ENCODE measurements at regions not wholly inside any gene's neighbourhood (a gene's known extent, or its start where the extent isn't known, plus 50 kb on each side); places are given as distances from the start of the nearest gene placed in this dataset.
"Not testable (repeated sequence)": the region's sequence is repeated elsewhere in the genome, so short reads cannot be mapped to it uniquely, and the experiment has no call there.

DNA sequence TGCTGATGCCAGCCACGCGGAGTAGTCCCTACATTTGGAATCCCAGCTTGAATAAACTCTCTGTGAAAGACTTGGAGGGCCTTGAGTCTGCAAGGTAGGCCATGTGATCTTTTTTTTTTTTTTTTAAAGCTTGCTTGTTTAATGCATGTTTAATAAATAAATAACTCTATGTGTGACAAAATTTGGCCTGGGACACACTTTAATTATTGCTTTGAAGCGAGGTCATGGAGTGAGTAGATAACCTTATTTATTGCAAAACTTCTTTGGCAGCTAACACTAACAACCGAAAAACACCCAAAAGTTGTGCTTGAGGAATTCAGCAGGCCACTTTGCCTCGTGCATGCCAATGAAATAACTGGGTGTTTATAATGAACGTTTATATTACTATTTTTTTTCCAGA lies 382.2 kb downstream of the FLRT2 start:
- DNase-seq: no peak

- DNase-seq: no peak
These were observed 381.1 kb downstream of the FLRT2 start for GRCh38 chr14:85911044-85911443.

DNA sequence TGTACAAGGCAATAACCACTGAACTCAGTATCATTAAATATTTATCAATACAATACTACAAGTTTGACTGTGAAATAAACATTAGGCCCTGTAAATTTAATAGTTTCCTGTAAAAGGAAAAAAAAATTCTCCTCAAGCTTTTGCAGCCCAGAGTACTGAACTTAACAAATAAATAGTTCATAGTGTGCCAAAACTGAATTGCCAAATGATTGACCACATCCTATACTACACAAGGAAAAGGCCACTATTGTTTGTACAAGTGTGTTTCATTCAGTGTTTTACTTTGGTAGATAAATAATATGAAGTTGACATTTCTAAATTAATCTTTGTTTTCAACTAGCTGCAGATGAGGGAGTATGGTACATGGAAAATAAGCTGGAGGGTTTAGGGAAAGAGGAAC lies 379.6 kb downstream of the FLRT2 start:
- DNase-seq: no peak

DNA sequence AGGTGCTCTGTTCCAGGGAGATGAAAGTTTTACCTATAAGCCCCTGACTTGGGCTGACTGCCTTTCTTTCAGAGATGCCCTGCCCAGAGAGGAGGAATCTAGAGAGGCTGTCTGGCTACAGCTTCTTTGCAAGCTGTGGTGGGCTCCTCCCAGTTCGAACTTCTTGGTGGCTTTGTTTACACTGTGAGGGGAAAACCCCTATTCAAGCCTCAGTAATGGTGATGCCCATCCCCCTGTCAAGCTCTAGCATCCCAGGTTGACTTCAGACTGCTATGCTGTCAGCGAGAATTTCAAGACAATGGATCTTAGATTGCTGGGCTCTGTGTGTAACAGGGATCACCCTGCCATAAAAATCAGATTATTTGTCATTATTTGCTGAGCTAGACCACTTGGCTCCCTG lies 377.6 kb downstream of the FLRT2 start:
- DNase-seq: no peak

- no peak for DNase-seq
These were observed 367.9 kb downstream of the FLRT2 start for GRCh38 chr14:85897808-85898207.

- DNase-seq: no peak
These were observed 365.7 kb downstream of the FLRT2 start for GRCh38 chr14:85895603-85896002.

GRCh38 chr14:85892251-85892650 lies 362.3 kb downstream of the FLRT2 start:
- DNase-seq: no peak

GRCh38 chr14:85883966-85884365 lies 354.0 kb downstream of the FLRT2 start:
- no peak for DNase-seq

- no peak for DNase-seq
These were observed 353.2 kb downstream of the FLRT2 start for GRCh38 chr14:85883101-85883500.

- DNase-seq: no peak
These were observed 352.0 kb downstream of the FLRT2 start for GRCh38 chr14:85881935-85882334.

DNA sequence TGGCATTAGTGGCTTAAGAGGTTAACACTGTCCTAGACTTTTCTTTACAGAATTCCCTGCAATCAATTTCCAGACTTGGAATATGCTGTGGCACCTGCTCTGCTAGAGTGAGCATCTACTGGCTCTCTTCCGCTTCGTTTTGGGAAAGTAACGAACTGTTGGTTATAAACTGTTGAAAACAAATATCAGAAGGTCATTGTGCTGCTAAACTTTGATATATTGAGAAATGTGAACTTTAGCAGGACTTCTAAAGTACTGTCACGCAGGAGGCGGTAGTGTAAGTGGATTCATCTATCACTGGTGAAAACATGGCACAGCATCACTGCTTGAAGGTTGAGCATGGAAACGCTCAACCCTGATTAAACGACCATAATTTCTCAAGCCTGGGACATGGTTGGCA lies 348.9 kb downstream of the FLRT2 start:
- DNase-seq: no peak

GRCh38 chr14:85873006-85873405 lies 343.1 kb downstream of the FLRT2 start:
- DNase-seq: no peak

DNA sequence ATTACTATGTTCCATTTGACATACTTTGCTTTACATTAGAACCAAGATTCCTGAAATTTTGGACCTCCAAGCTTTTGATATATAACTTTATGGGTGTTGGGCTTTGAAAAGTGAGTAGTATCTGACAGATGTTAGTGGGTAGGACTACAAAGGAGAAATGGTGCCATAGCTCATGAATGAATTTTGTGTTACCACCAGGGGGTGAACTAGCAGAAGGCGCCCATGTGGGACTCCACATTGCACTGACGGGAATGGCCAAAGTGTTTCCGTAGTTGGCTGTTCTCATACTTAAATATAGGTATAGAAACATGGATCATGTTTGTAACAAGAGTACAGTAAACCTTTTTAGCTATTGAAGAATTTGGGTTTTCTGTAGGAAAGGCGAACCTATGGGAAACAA lies 337.5 kb downstream of the FLRT2 start:
- DNase-seq: peak; percentile 2

DNA sequence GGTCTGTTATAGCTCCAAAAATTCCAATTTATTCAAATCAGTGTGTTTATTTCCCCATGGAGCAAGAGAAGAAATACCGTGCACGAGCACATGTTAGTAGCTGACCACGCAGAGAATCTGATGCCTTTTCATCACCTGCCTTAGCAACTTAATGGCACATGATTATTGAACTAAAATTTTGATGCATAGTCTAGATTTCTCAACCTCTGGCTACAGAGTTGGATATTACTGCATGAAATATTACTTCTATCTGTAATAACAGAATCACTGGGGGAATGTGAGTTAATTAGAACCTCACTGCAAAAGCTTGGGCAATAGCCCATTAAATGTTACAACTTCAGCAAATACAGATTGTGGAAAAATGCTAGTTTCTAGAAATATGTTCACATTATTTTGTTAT lies 335.8 kb downstream of the FLRT2 start:
- no peak for DNase-seq

GRCh38 chr14:85858634-85859033 lies 328.7 kb downstream of the FLRT2 start:
- no peak for DNase-seq

- DNase-seq: no peak
These were observed 326.5 kb downstream of the FLRT2 start for GRCh38 chr14:85856430-85856829.

DNA sequence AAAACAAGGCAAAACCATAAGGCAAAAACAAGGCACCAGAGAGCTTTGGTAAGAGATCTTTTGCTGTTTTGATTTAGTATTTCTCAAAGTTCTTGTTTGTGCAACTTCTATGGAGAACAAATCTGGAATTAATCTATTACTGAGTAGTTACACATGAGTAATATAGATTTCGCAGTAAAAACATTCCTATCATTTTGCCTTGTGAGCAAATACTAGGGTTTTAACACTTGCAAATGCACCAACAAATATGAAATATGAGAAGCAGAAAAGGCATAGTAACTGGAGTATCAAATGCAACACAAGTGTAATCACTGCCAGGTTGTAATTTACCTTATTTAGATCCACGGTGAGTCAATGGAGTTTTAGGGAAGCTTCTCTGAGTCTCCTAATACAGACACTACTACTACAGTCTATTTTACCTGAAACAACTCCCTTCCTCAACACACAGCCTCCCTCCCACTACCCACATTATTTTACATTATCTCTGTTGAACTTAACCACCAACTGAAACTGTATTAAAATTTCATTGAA lies 324.1 kb downstream of the FLRT2 start:
- no peak for DNase-seq

DNA sequence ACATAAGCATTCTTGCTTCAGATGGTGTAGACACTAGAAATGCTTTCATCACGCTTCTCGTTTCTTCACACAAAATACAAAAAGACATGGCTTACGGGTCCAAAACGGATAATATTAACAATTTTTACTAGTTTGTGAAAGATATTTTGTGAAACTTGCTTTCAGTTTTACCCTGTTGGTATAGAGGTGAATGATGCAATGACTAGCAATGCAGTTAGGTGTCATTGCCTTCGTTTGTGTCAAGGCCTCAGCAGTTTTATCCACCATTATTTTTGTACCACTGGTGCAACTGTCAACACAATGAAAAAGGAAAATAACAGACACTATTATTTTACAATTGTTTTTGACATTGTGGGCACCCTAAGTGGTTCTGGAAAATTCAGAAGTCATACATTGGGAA lies 323.0 kb downstream of the FLRT2 start:
- DNase-seq: no peak

DNA sequence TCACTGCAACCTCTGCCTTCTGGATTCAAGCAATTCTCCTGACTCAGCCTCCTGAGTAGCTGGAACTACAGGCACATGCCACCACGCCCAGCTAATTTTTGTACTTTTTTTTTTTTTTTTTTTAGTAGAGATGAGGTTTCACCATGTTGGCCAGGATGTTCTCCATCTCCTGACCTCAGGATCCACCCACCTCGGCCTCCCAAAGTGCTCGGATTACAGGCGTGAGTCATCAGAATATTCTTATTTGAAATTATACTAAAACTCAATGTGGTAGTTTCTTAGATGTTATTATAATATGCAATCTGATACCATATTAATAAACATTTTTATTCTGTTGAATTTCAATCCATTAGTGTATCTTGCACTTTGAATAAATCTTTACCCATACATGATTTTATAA lies 322.2 kb downstream of the FLRT2 start:
- not testable (repeated sequence) for DNase-seq

DNA sequence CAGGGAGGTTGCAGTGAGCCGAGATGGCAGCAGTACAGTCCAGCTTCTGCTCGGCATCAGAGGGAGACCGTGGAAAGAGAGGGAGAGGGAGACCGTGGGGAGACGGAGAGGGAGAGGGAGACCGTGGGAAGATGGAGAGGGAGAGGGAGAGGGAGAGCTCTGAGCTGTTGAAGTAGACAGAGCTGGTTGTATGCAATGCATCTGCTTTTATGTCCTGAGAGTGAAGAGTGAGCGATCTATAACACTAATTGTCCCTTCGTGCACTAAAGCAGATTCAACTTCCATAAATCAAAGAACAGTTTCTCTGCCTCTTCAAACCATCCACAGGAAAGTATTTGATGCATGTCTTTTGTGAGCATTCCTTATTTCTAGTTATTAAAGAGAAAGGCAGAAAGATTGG lies 300.6 kb downstream of the FLRT2 start:
- DNase-seq: not testable (repeated sequence)

DNA sequence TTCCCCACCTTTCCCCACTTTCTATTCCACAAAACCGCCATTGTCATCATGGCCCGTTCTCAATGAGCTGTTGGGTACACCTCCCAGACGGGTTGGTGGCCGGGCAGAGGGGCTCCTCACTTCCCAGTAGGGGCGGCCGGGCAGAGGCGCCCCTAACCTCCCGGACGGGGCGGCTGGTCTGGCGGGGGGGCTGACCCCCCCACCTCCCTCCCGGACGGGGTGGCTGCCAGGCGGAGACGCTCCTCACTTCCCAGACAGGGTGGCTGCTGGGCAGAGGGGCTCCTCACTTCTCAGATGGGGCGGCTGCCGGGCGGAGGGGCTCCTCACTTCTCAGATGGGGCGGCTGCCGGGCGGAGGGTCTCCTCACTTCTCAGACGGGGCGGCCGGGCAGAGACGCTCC lies 299.7 kb downstream of the FLRT2 start:
- not testable (repeated sequence) for DNase-seq

DNA sequence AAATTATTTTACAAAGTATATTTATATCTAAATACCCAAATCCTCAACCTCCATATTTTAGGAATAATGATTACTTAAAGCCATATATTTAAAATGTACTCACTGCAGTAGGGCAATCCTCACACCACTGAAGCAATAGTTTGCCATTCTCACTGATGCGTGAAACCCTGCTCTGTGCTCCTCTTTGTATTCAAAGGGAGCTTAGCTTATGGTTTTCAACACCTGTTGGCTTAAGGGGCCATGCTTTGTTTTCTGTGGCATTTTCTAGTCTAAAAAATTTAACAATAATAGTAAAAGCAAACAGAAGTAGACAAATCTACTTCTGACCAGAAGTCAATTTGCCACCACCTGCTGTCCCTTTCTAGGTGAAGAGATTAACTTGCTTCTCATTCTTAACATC lies 294.6 kb downstream of the FLRT2 start:
- DNase-seq: no peak

DNA sequence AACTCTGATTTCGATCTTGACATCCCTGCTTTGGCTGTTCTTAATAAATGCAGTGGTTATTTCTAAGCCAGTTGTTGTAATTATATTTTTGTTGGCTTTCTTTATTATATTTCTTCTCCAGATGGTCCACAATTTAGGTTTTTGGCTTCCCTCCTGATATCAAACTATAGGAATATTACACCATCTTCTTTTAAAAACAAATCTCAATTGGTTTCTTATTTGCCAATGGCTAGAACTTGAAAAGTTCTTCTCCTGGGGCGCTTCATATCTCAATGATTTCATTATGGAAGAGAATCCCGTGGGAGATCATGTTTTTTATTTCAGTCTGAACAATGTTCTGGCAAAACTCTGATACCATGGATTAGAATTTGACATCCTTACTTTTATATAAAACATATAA lies 292.3 kb downstream of the FLRT2 start:
- no peak for DNase-seq

GRCh38 chr14:85817430-85817829 lies 287.5 kb downstream of the FLRT2 start:
- DNase-seq: no peak

DNA sequence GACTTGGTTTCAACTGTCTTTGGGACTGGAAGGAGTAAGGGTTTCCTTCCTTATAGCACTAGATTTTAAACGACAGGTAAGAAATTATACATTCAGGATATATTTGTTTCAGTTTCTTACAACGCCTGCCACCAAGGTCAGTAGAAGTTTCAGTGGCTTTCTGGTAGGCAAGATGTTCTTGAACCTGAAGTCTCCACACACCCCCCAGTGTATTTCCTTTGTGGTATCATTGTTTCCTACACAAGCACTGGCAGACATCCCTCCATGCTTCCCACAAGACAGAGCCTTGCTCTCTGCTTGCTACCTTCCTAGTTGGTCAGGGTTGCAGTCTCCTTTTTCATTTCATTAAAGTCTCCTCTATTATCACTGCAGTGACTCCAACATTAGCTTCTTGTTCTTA lies 283.1 kb downstream of the FLRT2 start:
- DNase-seq: no peak

DNA sequence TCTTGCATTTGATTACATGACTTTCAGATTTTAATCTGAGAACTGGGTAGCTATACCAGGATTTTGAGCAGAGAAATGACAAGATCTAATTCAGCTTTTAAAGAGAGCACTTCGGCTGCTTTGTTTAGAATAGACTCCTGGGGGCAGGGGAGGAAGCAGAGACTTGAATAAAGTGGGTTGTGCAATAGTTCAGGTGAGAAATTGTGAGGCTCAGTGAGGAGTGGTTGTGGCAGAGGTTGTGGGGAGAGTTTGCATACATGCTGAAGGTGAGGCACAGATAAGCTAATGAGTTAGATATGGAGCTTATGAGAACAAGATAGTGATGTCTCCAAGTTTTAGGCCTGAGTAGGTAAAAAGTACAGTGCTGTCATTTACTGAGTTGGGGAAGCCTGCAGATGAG lies 281.4 kb downstream of the FLRT2 start:
- DNase-seq: no peak

Data from activated CD4-positive, alpha-beta T cell treated with anti-CD3 and anti-CD28 coated beads for 48 hours (primary cell).